GM12878 (cell line): ENCODE measurements at regions not wholly inside any gene's neighbourhood (a gene's known extent, or its start where the extent isn't known, plus 50 kb on each side); places are given as distances from the start of the nearest gene placed in this dataset.

ENCODE experiments used
- ATAC-seq: fragments of 200-7000 bp; cut with Tn5 transposase; 3 replicates; pipeline ENCODE4 v1.9.1; 2020; ENCODE audit warnings: mild to moderate bottlenecking, moderate library complexity
- BruUV-seq: library from RNA; stranded (reverse); fragments of 400-500 nt; replicated peaks from 2 replicates; lab custom pipeline; 2021; lab: Mats Ljungman, UMichigan
- CTCF ChIA-PET: fragments of 300-600 bp; sonication (Branson Sonifier 250); formaldehyde crosslinking; extraction: SDS; loops from one replicate; lab custom pipeline; 2021; ENCODE audit warnings: inconsistent platforms; lab: Yijun Ruan, JAX
- POLR2A ChIA-PET: fragments of 350-600 bp; formaldehyde crosslinking; extraction: SDS; loops from one replicate; lab custom pipeline; 2021; ENCODE audit warnings: inconsistent platforms; lab: Charles Lee
- RAD21 ChIA-PET: fragments of 300-600 bp; sonication (Branson Sonifier 250); formaldehyde crosslinking; loops from one replicate; lab custom pipeline; 2023; ENCODE audit warnings: antibody characterized with exemption; ENCODE audit not compliant: unreplicated experiment; lab: Charles Lee
- SMC1A ChIA-PET: fragments of 300-600 bp; sonication (Branson Sonifier 250); formaldehyde crosslinking; loops from one replicate; lab custom pipeline; 2023; ENCODE audit not compliant: unreplicated experiment, uncharacterized antibody; lab: Charles Lee
- DNase-seq: peaks from one replicate; pipeline ENCODE4 v3.0.0-alpha.2; 2011; ENCODE audit warnings: low read depth, low spot score
- FAIRE-seq: peaks from 3 replicates; lab custom pipeline; 2011; peaks lifted over from hg19 to GRCh38; lab: Jason Lieb, UNC
- H2AFZ ChIP-seq: 2 replicates; pipeline ENCODE4 v1.6.0; 2011; ENCODE audit warnings: low read depth, low read length, control low read depth; ENCODE audit not compliant: control insufficient read depth
- H3K27ac ChIP-seq: 2 replicates; pipeline ENCODE4 v1.5.1; 2011; ENCODE audit warnings: control low read depth; ENCODE audit not compliant: control insufficient read depth, insufficient read depth
- H3K27me3 ChIP-seq, 2 experiments: replicated peaks in 1 of 2; 2 replicates each; pipeline versions ENCODE4 v1.6.0 to v1.6.1; 2011; ENCODE audit warnings: low read length in 1 of 2; ENCODE audit not compliant: control insufficient read depth in 2 of 2, insufficient read depth in 2 of 2
- H3K36me3 ChIP-seq, 2 experiments: 2 replicates each; pipeline ENCODE4 v1.5.1; 2011; ENCODE audit warnings: low read length in 1 of 2; ENCODE audit not compliant: control insufficient read depth in 2 of 2, insufficient read depth in 2 of 2
- H3K4me1 ChIP-seq: 2 replicates; pipeline ENCODE4 v1.6.1; 2011; ENCODE audit warnings: mild to moderate bottlenecking, low read length, moderate library complexity, mixed read lengths; ENCODE audit not compliant: control insufficient read depth, insufficient read depth
- H3K4me2 ChIP-seq: 2 replicates; pipeline ENCODE4 v1.6.0; 2011; ENCODE audit warnings: control low read depth; ENCODE audit not compliant: control insufficient read depth, insufficient read depth
- H3K4me3 ChIP-seq: fragments of 200-600 bp; sonication (generic); 2 replicates; pipeline ENCODE4 v1.5.1; 2016
- H3K79me2 ChIP-seq: 2 replicates; pipeline ENCODE4 v1.6.0; 2011; ENCODE audit warnings: low read length; ENCODE audit not compliant: control insufficient read depth, insufficient read depth
- H3K9ac ChIP-seq: 2 replicates; pipeline ENCODE4 v1.8.0; 2011; ENCODE audit warnings: low read length, control low read depth, mixed read lengths; ENCODE audit not compliant: control insufficient read depth, insufficient read depth
- H3K9me3 ChIP-seq: replicated peaks from 3 replicates; pipeline ENCODE4 v1.5.1; 2011; ENCODE audit warnings: mild to moderate bottlenecking, low read length; ENCODE audit not compliant: control insufficient read depth, insufficient read depth
- H4K20me1 ChIP-seq: 2 replicates; pipeline ENCODE4 v1.6.0; 2011; ENCODE audit not compliant: control insufficient read depth, insufficient read depth
- BMI1 ChIP-seq: fragments of 450-650 bp; IDR thresholded peaks from 2 replicates; pipeline ENCODE4 v1.6.1; 2016; ENCODE audit warnings: mild to moderate bottlenecking, moderate library complexity, borderline replicate concordance
- E2F8 ChIP-seq: fragments of 450-650 bp; IDR thresholded peaks from 2 replicates; pipeline ENCODE4 v1.6.1; 2018; ENCODE audit warnings: mild to moderate bottlenecking, low read depth, moderate library complexity; ENCODE audit not compliant: partially characterized antibody
- ESRRA ChIP-seq: IDR thresholded peaks from 2 replicates; pipeline ENCODE4 v1.6.1; 2012; ENCODE audit warnings: mild to moderate bottlenecking, low read length, improper control_type of control experiment
- MEF2A ChIP-seq: IDR thresholded peaks from 2 replicates; pipeline ENCODE4 v1.6.1; 2011; ENCODE audit warnings: low read depth, mild to moderate bottlenecking, low read length, moderate library complexity; ENCODE audit not compliant: insufficient read depth
- NR2C1 ChIP-seq: fragments of 450-650 bp; IDR thresholded peaks from 2 replicates; pipeline ENCODE4 v1.6.1; 2017; ENCODE audit warnings: antibody characterized with exemption, mild to moderate bottlenecking, moderate library complexity
- SMARCA5 ChIP-seq: fragments of 450-650 bp; IDR thresholded peaks from 2 replicates; pipeline ENCODE4 v1.6.1; 2017; ENCODE audit warnings: mild to moderate bottlenecking
- WGBS: methylation state at CpG from one replicate; pipeline ENCODE4 v1.1.6; 2016; ENCODE audit warnings: low lambda C conversion rate; ENCODE audit not compliant: insufficient replicate concordance, insufficient coverage; ENCODE audit errors: missing lambda C conversion rate; 5-methylcytosine and 5-hydroxymethylcytosine counted together
- in situ Hi-C: fragments of 300-500 bp; cut with MboI; formaldehyde crosslinking; loops from 9 replicates; pipeline ENCODE4 v1.14.3; 2018; ENCODE audit warnings: mixed read lengths
- intact Hi-C: fragments of 100-400 bp; cut with micrococcal nuclease; formaldehyde crosslinking; loops from one replicate; pipeline ENCODE4 v1.14.2; 2022; ENCODE audit not compliant: unreplicated experiment
- TF ChIP-seq, protein P1 (sequence below): fragments of 450-650 bp; conservative IDR thresholded peaks from 2 replicates; pipeline ENCODE4 v1.6.1; 2017; ENCODE audit warnings: mild to moderate bottlenecking, moderate library complexity

DNA sequence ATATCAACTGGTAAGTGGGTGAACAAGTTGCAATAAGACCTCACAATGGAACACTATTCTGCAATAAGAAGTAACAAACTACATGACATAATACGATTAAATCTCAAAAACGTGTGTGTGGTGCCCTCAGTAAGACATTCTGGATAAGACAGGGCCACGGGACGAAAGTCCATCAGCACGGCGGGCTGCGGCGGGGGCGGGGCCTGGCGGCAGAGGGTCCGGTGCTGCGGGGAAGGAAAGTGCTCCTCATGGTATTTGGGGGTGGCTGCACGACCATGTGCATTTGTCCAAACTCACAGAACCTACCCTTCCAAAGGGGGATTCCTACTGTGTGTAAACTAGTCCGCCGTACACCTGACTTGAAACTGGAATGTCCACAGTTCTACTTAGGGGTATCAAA lies 341.8 kb downstream of the TCERG1L start:
- Histone ChIP-seq H3K4me3 (no peak overlapping the region), H3K9me3 (no peaks in the 10 kb centered on the region; the same call in 2 of the 3 replicates), H3K4me1 (no peaks in the 10 kb centered on the region)
- CTCF ChIA-PET: no interaction called here
- TF ChIP-seq, protein P1, sequence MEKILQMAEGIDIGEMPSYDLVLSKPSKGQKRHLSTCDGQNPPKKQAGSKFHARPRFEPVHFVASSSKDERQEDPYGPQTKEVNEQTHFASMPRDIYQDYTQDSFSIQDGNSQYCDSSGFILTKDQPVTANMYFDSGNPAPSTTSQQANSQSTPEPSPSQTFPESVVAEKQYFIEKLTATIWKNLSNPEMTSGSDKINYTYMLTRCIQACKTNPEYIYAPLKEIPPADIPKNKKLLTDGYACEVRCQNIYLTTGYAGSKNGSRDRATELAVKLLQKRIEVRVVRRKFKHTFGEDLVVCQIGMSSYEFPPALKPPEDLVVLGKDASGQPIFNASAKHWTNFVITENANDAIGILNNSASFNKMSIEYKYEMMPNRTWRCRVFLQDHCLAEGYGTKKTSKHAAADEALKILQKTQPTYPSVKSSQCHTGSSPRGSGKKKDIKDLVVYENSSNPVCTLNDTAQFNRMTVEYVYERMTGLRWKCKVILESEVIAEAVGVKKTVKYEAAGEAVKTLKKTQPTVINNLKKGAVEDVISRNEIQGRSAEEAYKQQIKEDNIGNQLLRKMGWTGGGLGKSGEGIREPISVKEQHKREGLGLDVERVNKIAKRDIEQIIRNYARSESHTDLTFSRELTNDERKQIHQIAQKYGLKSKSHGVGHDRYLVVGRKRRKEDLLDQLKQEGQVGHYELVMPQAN: no peak
- TF ChIP-seq E2F8: no peak
- TF ChIP-seq ESRRA: no peak
- TF ChIP-seq MEF2A: no peak
- TF ChIP-seq SMARCA5: no peak
- no peak for TF ChIP-seq NR2C1
- no peak for TF ChIP-seq BMI1
- TF ChIP-seq, all 136 proteins: peak for 0
- Histone ChIP-seq H3K9ac (no peak overlapping the region), H3K4me2 (no peak overlapping the region), H3K27me3 (no peaks in the 10 kb centered on the region), H3K36me3 (no peaks in the 10 kb centered on the region), H4K20me1 (no peaks in the 10 kb centered on the region), H3K79me2 (no peaks in the 10 kb centered on the region), H3K27ac (no peak overlapping the region), H2AFZ (no peak overlapping the region)
- no peak for DNase-seq
- no peak for ATAC-seq
- ChIA-PET SMC1A (no interaction called here), POLR2A (no interaction called here), RAD21 (no interaction called here)
- intact Hi-C loops: no loop called here
- in situ Hi-C loops: no loop called here
- BruUV-seq: no TSS peak
- 60% methylated on average over 13 of the region's 15 CpGs for WGBS
- no peak for FAIRE-seq
